Mesenchymal stem cell (in vitro differentiated cells and primary cell): ENCODE measurements at regions not wholly inside any gene's neighbourhood (a gene's known extent, or its start where the extent isn't known, plus 50 kb on each side); places are given as distances from the start of the nearest gene placed in this dataset.
"Not testable (repeated sequence)": the region's sequence is repeated elsewhere in the genome, so short reads cannot be mapped to it uniquely, and the experiment has no call there.

Source experiments
- DNase-seq: peaks from one replicate; pipeline ENCODE4 v3.0.0-alpha.2; 2013
- H2AFZ ChIP-seq: one replicate; pipeline ENCODE4 v1.6.1; 2013; ENCODE audit warnings: low read depth, mild to moderate bottlenecking, control low read depth, inconsistent platforms, low read length, moderate library complexity
- H2AK5ac ChIP-seq: 2 replicates; pipeline ENCODE4 v1.6.1; 2013; ENCODE audit warnings: low read length, moderate library complexity, mild to moderate bottlenecking, inconsistent platforms; ENCODE audit not compliant: severe bottlenecking
- H2BK120ac ChIP-seq: one replicate; pipeline ENCODE4 v1.6.1; 2013; ENCODE audit warnings: low read depth, mild to moderate bottlenecking, inconsistent platforms, low read length, moderate library complexity
- H2BK12ac ChIP-seq, 2 experiments: one replicate each; pipeline ENCODE4 v1.6.1; 2013; ENCODE audit warnings: inconsistent platforms in 2 of 2, low read length in 2 of 2, mild to moderate bottlenecking in 2 of 2, moderate library complexity in 2 of 2, control low read depth in 1 of 2
- H2BK15ac ChIP-seq: one replicate; pipeline ENCODE4 v1.6.1; 2013; ENCODE audit warnings: mild to moderate bottlenecking, low read depth, inconsistent platforms; ENCODE audit not compliant: poor library complexity, severe bottlenecking
- H2BK5ac ChIP-seq: 2 replicates; pipeline ENCODE4 v1.6.1; 2013; ENCODE audit warnings: low read depth, mild to moderate bottlenecking, low read length, control low read depth, inconsistent platforms; ENCODE audit not compliant: poor library complexity, severe bottlenecking
- H3K14ac ChIP-seq, 2 experiments: one replicate each; pipeline ENCODE4 v1.6.1; 2013; ENCODE audit warnings: inconsistent platforms in 2 of 2, low read length in 2 of 2, control low read depth in 1 of 2, mild to moderate bottlenecking in 1 of 2, moderate library complexity in 1 of 2
- H3K18ac ChIP-seq, 2 experiments: one replicate each; pipeline ENCODE4 v1.6.1; 2013; ENCODE audit warnings: inconsistent platforms in 2 of 2, low read length in 2 of 2, control low read depth in 1 of 2, low read depth in 1 of 2, mild to moderate bottlenecking in 1 of 2
- H3K23ac ChIP-seq, 2 experiments: one replicate each; pipeline ENCODE4 v1.6.1; 2013; ENCODE audit warnings: inconsistent platforms in 2 of 2, low read length in 2 of 2, mild to moderate bottlenecking in 2 of 2, moderate library complexity in 2 of 2, control low read depth in 1 of 2
- H3K27ac ChIP-seq: 2 replicates; pipeline ENCODE4 v1.5.1; 2013; ENCODE audit warnings: mild to moderate bottlenecking, moderate library complexity, low read length, control low read depth, inconsistent platforms; ENCODE audit not compliant: poor library complexity, severe bottlenecking
- H3K27me3 ChIP-seq, 2 experiments: 2 replicates each; pipeline versions ENCODE4 v1.6.1 to v1.7.0; 2013; ENCODE audit warnings: low read length in 2 of 2, mild to moderate bottlenecking in 2 of 2, moderate library complexity in 2 of 2, control low read depth in 1 of 2, inconsistent platforms in 1 of 2; ENCODE audit not compliant: control insufficient read depth in 1 of 2, insufficient read depth in 1 of 2
- H3K36me3 ChIP-seq, 2 experiments: 2 replicates each; pipeline versions ENCODE4 v1.6.1 to v1.7.0; 2013; ENCODE audit warnings: low read length in 2 of 2, control low read depth in 1 of 2, inconsistent platforms in 1 of 2, low read depth in 1 of 2, mild to moderate bottlenecking in 1 of 2; ENCODE audit not compliant: insufficient read depth in 2 of 2, control insufficient read depth in 1 of 2
- H3K4ac ChIP-seq, 2 experiments: one replicate each; pipeline ENCODE4 v1.6.1; 2013; ENCODE audit warnings: inconsistent platforms in 2 of 2, low read length in 2 of 2, mild to moderate bottlenecking in 2 of 2, moderate library complexity in 2 of 2, control low read depth in 1 of 2, low read depth in 1 of 2
- H3K4me1 ChIP-seq: 2 replicates; pipeline ENCODE4 v1.6.1; 2013; ENCODE audit warnings: low read depth, low read length, control low read depth; ENCODE audit not compliant: control insufficient read depth, insufficient read depth
- H3K4me2 ChIP-seq: 2 replicates; pipeline ENCODE4 v1.6.1; 2013; ENCODE audit warnings: low read length, mild to moderate bottlenecking, inconsistent platforms; ENCODE audit not compliant: poor library complexity, severe bottlenecking
- H3K4me3 ChIP-seq, 2 experiments: 2 replicates each; pipeline versions ENCODE4 v1.5.1 to v1.7.0; 2013; ENCODE audit warnings: low read length in 2 of 2, mild to moderate bottlenecking in 2 of 2, control low read depth in 1 of 2, low read depth in 1 of 2; ENCODE audit not compliant: insufficient read depth in 1 of 2
- H3K79me1 ChIP-seq: replicated peaks from 2 replicates; pipeline ENCODE4 v1.6.1; 2013; ENCODE audit warnings: mild to moderate bottlenecking, control low read depth, low read length, inconsistent platforms; ENCODE audit not compliant: poor library complexity, severe bottlenecking
- H3K9ac ChIP-seq: 2 replicates; pipeline ENCODE4 v1.7.0; 2013; ENCODE audit warnings: mild to moderate bottlenecking, low read length, moderate library complexity
- H3K9me3 ChIP-seq: 2 replicates; pipeline ENCODE4 v1.7.0; 2013; ENCODE audit warnings: mild to moderate bottlenecking, low read length; ENCODE audit not compliant: control insufficient read depth
- H4K8ac ChIP-seq: one replicate; pipeline ENCODE4 v1.6.1; 2013; ENCODE audit warnings: inconsistent platforms, mild to moderate bottlenecking, low read length, moderate library complexity
- H4K91ac ChIP-seq: one replicate; pipeline ENCODE4 v1.6.1; 2013; ENCODE audit warnings: mild to moderate bottlenecking, low read length, inconsistent platforms
- WGBS: methylation state at CpG from one replicate; pipeline ENCODE4 v1.1.7; 2013; ENCODE audit warnings: mixed read lengths; 5-methylcytosine and 5-hydroxymethylcytosine counted together

- H4K8ac ChIP-seq, result no peak overlapping the region
- WGBS, result 94% methylated on average over 11 of the region's 13 CpGs
- no peak for DNase-seq
- H3K9me3 ChIP-seq, result no peaks in the 10 kb centered on the region
- H3K9ac ChIP-seq, result no peak overlapping the region
- no peak overlapping the region for H3K4ac ChIP-seq
- H3K27ac ChIP-seq, result no peak overlapping the region
- no peaks in the 10 kb centered on the region for H3K27me3 ChIP-seq
- H3K4me3 ChIP-seq, result no peak overlapping the region
- no peak overlapping the region for H3K14ac ChIP-seq
- no peak overlapping the region for H2BK12ac ChIP-seq
- no peaks in the 10 kb centered on the region for H3K79me1 ChIP-seq
- no peaks in the 10 kb centered on the region for H3K36me3 ChIP-seq
- H2BK120ac ChIP-seq, result no peak overlapping the region
- H3K4me1 ChIP-seq, result no peaks in the 10 kb centered on the region
- no peak overlapping the region for H2AFZ ChIP-seq
- H4K91ac ChIP-seq, result no peak overlapping the region
- no peak overlapping the region for H3K4me2 ChIP-seq
- no peak overlapping the region for H3K18ac ChIP-seq
- no peak overlapping the region for H2AK5ac ChIP-seq
- no peak overlapping the region for H3K23ac ChIP-seq
- H2BK5ac ChIP-seq, result no peak overlapping the region
- no peak overlapping the region for H2BK15ac ChIP-seq
These were observed 339.1 kb downstream of the DCHS2 start for GRCh38 chr4:154152546-154152945.

- not testable (repeated sequence) for H3K23ac ChIP-seq, H4K8ac ChIP-seq, H3K36me3 ChIP-seq, H2BK15ac ChIP-seq, H3K4me2 ChIP-seq, H2BK12ac ChIP-seq, H3K4ac ChIP-seq, H3K4me3 ChIP-seq, H3K9ac ChIP-seq, H3K14ac ChIP-seq, H2AFZ ChIP-seq, H2AK5ac ChIP-seq, H3K79me1 ChIP-seq, DNase-seq, H3K4me1 ChIP-seq, H2BK5ac ChIP-seq, H4K91ac ChIP-seq, H3K9me3 ChIP-seq, H3K18ac ChIP-seq, H2BK120ac ChIP-seq, H3K27me3 ChIP-seq
- WGBS, result 91% methylated on average over 5 of the region's 5 CpGs
- peak overlapping the region; percentile 70 for H3K27ac ChIP-seq
These were observed 342.4 kb downstream of the DCHS2 start for GRCh38 chr4:154149236-154149635.

GRCh38 chr4:154143720-154144119, 347.9 kb downstream of the DCHS2 start:
- no peak for DNase-seq
- Histone ChIP-seq H3K4ac (no peak overlapping the region), H2AFZ (no peak overlapping the region), H2AK5ac (no peak overlapping the region), H3K27me3 (no peaks in the 10 kb centered on the region), H3K23ac (no peak overlapping the region), H2BK5ac (no peak overlapping the region), H3K14ac (no peak overlapping the region), H3K79me1 (no peaks in the 10 kb centered on the region), H3K9ac (no peak overlapping the region), H2BK15ac (no peak overlapping the region), H3K4me1 (no peaks in the 10 kb centered on the region), H3K18ac (no peak overlapping the region), H4K91ac (no peak overlapping the region), H3K27ac (no peak overlapping the region), H3K4me3 (no peak overlapping the region), H3K9me3 (no peaks in the 10 kb centered on the region), H2BK120ac (no peak overlapping the region), H3K4me2 (no peak overlapping the region), H4K8ac (no peak overlapping the region), H2BK12ac (no peak overlapping the region), H3K36me3 (no peaks in the 10 kb centered on the region)
- WGBS, result 82% methylated on average over 6 of the region's 6 CpGs

GRCh38 chr4:154142664-154143063, 348.9 kb downstream of the DCHS2 start:
- Histone ChIP-seq H4K8ac (no peak overlapping the region), H2AFZ (no peak overlapping the region), H3K14ac (no peak overlapping the region), H3K4ac (no peak overlapping the region), H3K9ac (no peak overlapping the region), H3K4me2 (no peak overlapping the region), H3K9me3 (no peaks in the 10 kb centered on the region), H3K4me1 (no peaks in the 10 kb centered on the region), H3K18ac (no peak overlapping the region), H2BK5ac (no peak overlapping the region), H2BK12ac (no peak overlapping the region), H2AK5ac (no peak overlapping the region), H3K4me3 (no peak overlapping the region), H3K27me3 (no peaks in the 10 kb centered on the region), H2BK15ac (no peak overlapping the region), H3K79me1 (no peaks in the 10 kb centered on the region), H3K36me3 (no peaks in the 10 kb centered on the region), H3K23ac (no peak overlapping the region), H3K27ac (no peak overlapping the region), H2BK120ac (no peak overlapping the region), H4K91ac (no peak overlapping the region)
- 67% methylated on average over 1 of the region's 2 CpGs for WGBS
- no peak for DNase-seq
